ENCODE measurements at regions not wholly inside any gene's neighbourhood (a gene's known extent, or its start where the extent isn't known, plus 50 kb on each side); places are given as distances from the start of the nearest gene placed in this dataset.

DNA sequence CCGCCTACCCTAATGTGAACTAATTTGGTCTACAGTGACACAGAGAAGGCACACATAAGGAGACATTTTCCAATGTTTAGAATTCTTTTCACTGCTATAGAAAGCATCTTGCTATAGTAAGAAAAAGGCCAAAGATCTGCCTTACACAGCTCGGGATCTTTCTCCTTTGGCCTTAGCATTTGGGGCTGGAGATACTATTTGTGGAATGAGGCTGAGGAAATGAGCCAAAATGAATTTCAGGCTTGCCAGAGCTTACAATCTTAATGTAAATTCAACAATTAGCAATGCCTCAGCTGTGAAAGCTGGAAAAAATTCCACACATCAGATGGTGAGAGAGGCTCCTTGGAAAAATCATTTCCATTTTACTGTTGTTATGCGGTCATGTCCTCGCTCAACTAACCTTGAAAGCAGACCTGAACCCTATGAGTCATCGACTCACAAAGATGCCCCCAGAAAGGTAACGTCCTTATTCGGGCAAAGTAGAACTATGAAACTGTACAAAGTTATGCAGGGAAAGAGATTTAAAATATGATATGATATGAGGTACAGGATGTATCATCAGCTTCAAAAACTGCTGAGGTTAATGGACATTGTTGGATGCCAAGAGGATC, 324.5 kb upstream of the NBEA start:
- no peak overlapping the region for H3K27ac ChIP-seq (ENCODE audit: low read length)
- H3K9me3 ChIP-seq (ENCODE audit: control insufficient read depth in 1 of 2, low read length in 2 of 2): no peaks in the 10 kb centered on the region
- no peaks in the 10 kb centered on the region for H3K4me1 ChIP-seq (ENCODE audit: control insufficient read depth in 1 of 2, insufficient read depth in 2 of 2, low read length in 2 of 2)
- H3K27me3 ChIP-seq (ENCODE audit: low read depth, low read length): no peaks in the 10 kb centered on the region
- H3K36me3 ChIP-seq (ENCODE audit: control insufficient read depth in 1 of 2, insufficient read depth in 2 of 2, low read length in 2 of 2): no peaks in the 10 kb centered on the region
- H3K4me3 ChIP-seq (ENCODE audit: low read depth in 1 of 2, low read length in 2 of 2): no peak overlapping the region

DNA sequence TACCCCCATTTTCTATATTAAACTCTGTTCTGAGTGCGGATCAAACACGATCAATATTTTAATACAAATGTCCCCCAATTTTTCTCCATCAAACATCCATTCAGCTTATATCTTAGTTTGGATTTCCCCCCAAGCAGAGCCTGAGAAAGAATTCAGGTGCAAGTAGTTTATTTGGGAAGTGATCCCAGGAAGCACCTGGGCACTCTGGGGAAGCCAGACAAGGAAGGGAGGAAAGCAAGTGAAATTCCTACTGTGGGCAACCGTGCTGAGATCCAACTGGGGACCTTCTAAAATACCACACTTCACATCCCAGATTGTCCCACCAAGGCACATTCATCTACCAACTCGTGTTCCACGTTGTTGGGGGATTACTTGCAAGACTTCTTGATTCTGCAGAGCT, 323.4 kb upstream of the NBEA start:
- H3K27ac ChIP-seq (ENCODE audit: low read length): no peak overlapping the region
- no peaks in the 10 kb centered on the region for H3K36me3 ChIP-seq (ENCODE audit: control insufficient read depth in 1 of 2, insufficient read depth in 2 of 2, low read length in 2 of 2)
- H3K4me3 ChIP-seq (ENCODE audit: low read depth in 1 of 2, low read length in 2 of 2): no peak overlapping the region
- no peaks in the 10 kb centered on the region for H3K27me3 ChIP-seq (ENCODE audit: low read depth, low read length)
- H3K9me3 ChIP-seq (ENCODE audit: control insufficient read depth in 1 of 2, low read length in 2 of 2): no peaks in the 10 kb centered on the region
- no peaks in the 10 kb centered on the region for H3K4me1 ChIP-seq (ENCODE audit: control insufficient read depth in 1 of 2, insufficient read depth in 2 of 2, low read length in 2 of 2)

DNA sequence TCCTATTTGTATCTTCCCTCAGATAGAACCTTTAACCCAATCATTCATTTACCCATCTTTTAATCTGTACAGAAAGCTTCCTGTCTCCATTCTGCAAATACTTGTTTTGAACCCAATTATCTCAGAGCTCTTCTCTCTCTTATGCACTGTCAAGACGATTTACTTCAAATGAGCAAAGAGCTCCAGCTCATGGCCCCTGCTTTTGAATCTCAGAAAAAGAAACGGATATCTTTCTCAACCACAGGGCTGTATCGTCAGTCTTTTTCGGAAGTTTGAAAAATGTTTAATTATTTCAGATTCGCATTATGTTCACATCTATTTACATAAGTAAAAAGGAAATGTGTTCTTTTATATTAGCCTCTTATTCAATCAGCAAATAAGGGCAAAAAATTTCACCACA, 322.7 kb upstream of the NBEA start:
- H3K4me3 ChIP-seq (ENCODE audit: low read depth in 1 of 2, low read length in 2 of 2): no peak overlapping the region

DNA sequence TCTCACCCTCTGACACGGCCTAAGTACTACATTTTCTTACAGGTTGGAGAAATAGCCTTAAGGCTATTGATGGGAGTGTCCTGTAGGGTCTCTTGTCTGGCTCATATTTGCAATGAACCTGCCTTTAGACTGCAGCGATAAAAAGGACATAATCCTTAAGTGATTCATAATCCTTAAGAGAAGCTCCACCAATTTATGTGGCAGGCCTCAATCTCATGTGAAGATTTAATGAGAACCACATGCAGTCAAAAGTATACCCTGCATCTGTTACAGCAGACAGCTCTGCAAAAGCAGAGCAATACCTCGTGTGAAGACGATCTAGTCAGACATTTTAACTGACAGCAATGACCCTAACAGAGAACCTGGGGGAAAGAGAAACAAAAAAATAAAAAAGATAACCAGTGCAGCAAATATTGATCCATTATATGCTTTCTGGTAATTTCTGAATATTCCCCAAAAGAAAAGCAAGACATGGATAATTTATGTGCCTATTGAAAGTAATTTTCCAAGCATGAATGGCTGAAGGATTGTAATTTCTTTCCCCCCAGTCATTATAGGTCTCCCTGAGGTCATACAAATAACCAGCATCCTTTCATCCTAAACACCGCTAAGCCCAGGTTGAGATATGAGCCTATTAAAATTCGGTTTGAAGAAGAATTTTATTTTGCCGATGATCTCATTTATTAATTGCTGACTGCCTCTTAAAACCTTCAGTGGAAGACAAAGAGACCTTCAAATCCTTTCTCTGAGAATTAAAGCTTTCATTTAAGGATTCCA, 321.8 kb upstream of the NBEA start:
- Histone ChIP-seq H3K27me3 (ENCODE audit: low read depth, low read length) (no peaks in the 10 kb centered on the region), H3K36me3 (ENCODE audit: control insufficient read depth in 1 of 2, insufficient read depth in 2 of 2, low read length in 2 of 2) (no peaks in the 10 kb centered on the region), H3K27ac (ENCODE audit: low read length) (no peak overlapping the region)

More for the DNA sequence above, 322.7 kb upstream of the NBEA start:
- H3K27ac ChIP-seq (ENCODE audit: low read length): no peak overlapping the region
- H3K9me3 ChIP-seq (ENCODE audit: control insufficient read depth in 1 of 2, low read length in 2 of 2): no peaks in the 10 kb centered on the region
- H3K4me1 ChIP-seq (ENCODE audit: control insufficient read depth in 1 of 2, insufficient read depth in 2 of 2, low read length in 2 of 2): no peaks in the 10 kb centered on the region
- H3K36me3 ChIP-seq (ENCODE audit: control insufficient read depth in 1 of 2, insufficient read depth in 2 of 2, low read length in 2 of 2): no peaks in the 10 kb centered on the region
- H3K27me3 ChIP-seq (ENCODE audit: low read depth, low read length): no peaks in the 10 kb centered on the region

DNA sequence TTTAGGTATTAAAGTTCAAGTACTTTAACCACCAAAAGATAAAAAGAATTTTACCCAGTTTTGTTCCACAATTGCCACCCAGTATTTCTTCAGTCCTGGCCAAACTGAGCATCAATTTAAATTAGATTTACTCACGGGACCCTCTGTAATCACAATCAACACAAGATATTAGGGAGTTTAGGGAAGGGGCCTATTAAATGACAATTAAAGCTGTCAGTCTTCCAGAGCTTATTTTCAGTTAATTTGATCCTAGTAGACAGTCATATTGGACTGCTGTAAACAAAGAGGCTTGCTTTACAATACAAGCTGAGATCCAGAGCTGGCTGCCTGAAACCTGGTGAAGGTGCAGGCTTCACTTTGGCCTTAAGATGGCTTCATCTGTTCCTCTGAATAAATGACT, 321.2 kb upstream of the NBEA start:
- H3K4me3 ChIP-seq (ENCODE audit: low read depth in 1 of 2, low read length in 2 of 2): no peak overlapping the region
- no peaks in the 10 kb centered on the region for H3K36me3 ChIP-seq (ENCODE audit: control insufficient read depth in 1 of 2, insufficient read depth in 2 of 2, low read length in 2 of 2)
- no peaks in the 10 kb centered on the region for H3K27me3 ChIP-seq (ENCODE audit: low read depth, low read length)
- H3K27ac ChIP-seq (ENCODE audit: low read length): no peak overlapping the region
- no peaks in the 10 kb centered on the region for H3K9me3 ChIP-seq (ENCODE audit: control insufficient read depth in 1 of 2, low read length in 2 of 2)
- H3K4me1 ChIP-seq (ENCODE audit: control insufficient read depth in 1 of 2, insufficient read depth in 2 of 2, low read length in 2 of 2): no peaks in the 10 kb centered on the region

More for the DNA sequence above, 321.8 kb upstream of the NBEA start:
- Histone ChIP-seq H3K4me1 (ENCODE audit: control insufficient read depth in 1 of 2, insufficient read depth in 2 of 2, low read length in 2 of 2) (no peaks in the 10 kb centered on the region), H3K4me3 (ENCODE audit: low read depth in 1 of 2, low read length in 2 of 2) (no peak overlapping the region), H3K9me3 (ENCODE audit: control insufficient read depth in 1 of 2, low read length in 2 of 2) (no peaks in the 10 kb centered on the region)

DNA sequence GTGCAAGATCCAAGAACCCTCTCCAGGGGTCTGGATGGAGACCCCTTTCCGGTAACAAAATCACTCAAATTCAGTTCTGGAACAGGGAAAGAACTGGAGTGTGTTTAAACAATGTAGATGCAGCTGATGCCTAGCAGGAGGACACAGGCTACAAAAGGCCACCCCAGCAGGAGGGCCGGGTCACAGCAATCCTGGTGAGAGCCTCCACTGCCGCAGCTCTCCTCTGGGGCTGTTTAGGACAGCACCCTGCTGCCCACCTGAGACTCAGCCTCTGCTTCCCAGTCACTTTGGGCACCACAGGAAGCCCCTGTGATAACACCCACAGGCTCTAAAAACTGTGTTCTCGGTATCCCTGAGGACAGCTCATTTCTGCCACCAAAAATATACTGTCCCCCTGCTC, 318.7 kb upstream of the NBEA start:
- no peaks in the 10 kb centered on the region for H3K27me3 ChIP-seq (ENCODE audit: low read depth, low read length)
- H3K36me3 ChIP-seq (ENCODE audit: control insufficient read depth in 1 of 2, insufficient read depth in 2 of 2, low read length in 2 of 2): no peaks in the 10 kb centered on the region
- no peak overlapping the region for H3K27ac ChIP-seq (ENCODE audit: low read length)
- no peaks in the 10 kb centered on the region for H3K4me1 ChIP-seq (ENCODE audit: control insufficient read depth in 1 of 2, insufficient read depth in 2 of 2, low read length in 2 of 2)
- no peaks in the 10 kb centered on the region for H3K9me3 ChIP-seq (ENCODE audit: control insufficient read depth in 1 of 2, low read length in 2 of 2)
- H3K4me3 ChIP-seq (ENCODE audit: low read depth in 1 of 2, low read length in 2 of 2): no peak overlapping the region

DNA sequence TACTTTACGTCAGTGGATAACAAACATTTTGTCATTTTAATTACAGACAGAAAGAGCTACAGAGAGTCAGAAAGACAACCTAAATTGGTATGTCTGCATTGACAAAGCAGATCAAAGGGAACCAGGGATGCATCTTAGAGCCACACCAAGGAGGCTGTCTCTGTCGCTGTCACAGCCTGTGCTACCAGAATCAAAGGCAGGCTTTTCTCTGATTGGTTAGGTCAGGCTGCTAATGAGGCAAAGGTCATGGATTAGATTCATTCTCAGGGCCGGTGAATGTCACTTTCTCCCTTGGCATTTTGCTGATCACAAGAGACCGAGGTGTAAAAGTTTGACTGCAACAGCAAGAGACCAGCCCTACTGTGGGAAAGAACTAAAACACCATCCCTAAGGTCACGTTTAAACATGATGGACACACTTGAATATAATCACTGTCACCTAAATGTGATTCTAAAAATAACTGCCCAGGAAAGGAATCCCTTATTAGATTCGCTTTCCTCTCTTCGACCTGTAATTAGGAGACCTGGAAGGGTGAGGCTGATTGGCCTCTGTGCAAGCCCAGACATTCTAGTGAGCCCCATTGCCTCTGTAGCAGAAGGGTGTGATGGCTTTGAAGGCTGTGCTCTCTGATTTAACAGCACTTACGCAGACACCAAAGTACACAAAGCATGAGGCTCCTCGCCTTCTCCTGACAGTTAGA, 314.4 kb upstream of the NBEA start:
- Histone ChIP-seq H3K4me1 (ENCODE audit: control insufficient read depth in 1 of 2, insufficient read depth in 2 of 2, low read length in 2 of 2) (no peaks in the 10 kb centered on the region), H3K36me3 (ENCODE audit: control insufficient read depth in 1 of 2, insufficient read depth in 2 of 2, low read length in 2 of 2) (no peaks in the 10 kb centered on the region), H3K9me3 (ENCODE audit: control insufficient read depth in 1 of 2, low read length in 2 of 2) (no peaks in the 10 kb centered on the region), H3K27me3 (ENCODE audit: low read depth, low read length) (no peaks in the 10 kb centered on the region), H3K4me3 (ENCODE audit: low read depth in 1 of 2, low read length in 2 of 2) (no peak overlapping the region), H3K27ac (ENCODE audit: low read length) (no peak overlapping the region)

DNA sequence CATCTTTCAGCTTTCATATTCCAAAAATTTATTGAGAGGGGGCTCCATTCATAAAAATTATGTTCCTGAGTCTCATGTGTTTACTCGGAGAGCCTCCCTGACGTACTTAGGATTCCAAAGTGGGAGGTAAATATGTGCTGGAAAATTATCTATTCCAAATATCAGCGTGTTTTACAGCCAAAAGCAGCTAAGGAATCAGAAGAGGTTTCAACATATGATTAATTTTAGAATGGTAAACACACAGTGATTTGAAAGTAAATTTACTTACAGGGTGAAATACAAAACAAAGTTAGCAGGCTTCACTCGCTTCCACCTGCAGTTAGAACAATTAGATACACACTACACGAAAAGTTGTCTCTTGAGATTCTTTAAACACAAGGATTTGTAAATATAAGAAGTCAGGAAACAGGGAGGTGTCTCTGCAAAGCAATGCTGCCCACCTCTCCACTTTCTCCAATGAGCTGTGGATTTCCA, 313.8 kb upstream of the NBEA start:
- H3K4me3 ChIP-seq (ENCODE audit: low read depth in 1 of 2, low read length in 2 of 2): no peak overlapping the region
- H3K27me3 ChIP-seq (ENCODE audit: low read depth, low read length): no peaks in the 10 kb centered on the region
- H3K4me1 ChIP-seq (ENCODE audit: control insufficient read depth in 1 of 2, insufficient read depth in 2 of 2, low read length in 2 of 2): no peaks in the 10 kb centered on the region
- H3K27ac ChIP-seq (ENCODE audit: low read length): no peak overlapping the region
- no peaks in the 10 kb centered on the region for H3K9me3 ChIP-seq (ENCODE audit: control insufficient read depth in 1 of 2, low read length in 2 of 2)
- no peaks in the 10 kb centered on the region for H3K36me3 ChIP-seq (ENCODE audit: control insufficient read depth in 1 of 2, insufficient read depth in 2 of 2, low read length in 2 of 2)

DNA sequence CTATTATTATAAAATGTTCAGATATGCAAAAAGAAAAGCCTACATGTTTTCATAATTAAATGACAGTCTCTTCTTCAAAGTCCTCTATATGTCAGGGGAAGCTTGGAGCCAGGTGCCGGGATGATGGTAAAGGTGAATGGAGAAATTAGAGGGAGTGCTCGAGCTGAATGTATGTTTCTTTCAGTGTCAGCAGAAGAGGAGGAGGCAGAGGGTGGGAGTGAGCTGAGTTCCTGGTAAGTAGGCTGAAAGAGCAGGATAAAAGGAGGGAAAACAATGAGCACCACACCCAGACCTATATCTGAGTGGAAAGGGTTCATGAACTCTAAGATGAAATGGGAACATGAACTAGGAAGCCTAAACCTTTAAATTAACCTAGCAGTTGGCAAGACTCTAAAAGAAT, 307.6 kb upstream of the NBEA start:
- no peak overlapping the region for H3K4me3 ChIP-seq (ENCODE audit: low read depth in 1 of 2, low read length in 2 of 2)
- H3K4me1 ChIP-seq (ENCODE audit: control insufficient read depth in 1 of 2, insufficient read depth in 2 of 2, low read length in 2 of 2): no peaks in the 10 kb centered on the region
- no peaks in the 10 kb centered on the region for H3K36me3 ChIP-seq (ENCODE audit: control insufficient read depth in 1 of 2, insufficient read depth in 2 of 2, low read length in 2 of 2)
- no peak overlapping the region for H3K27ac ChIP-seq (ENCODE audit: low read length)
- H3K27me3 ChIP-seq (ENCODE audit: low read depth, low read length): no peaks in the 10 kb centered on the region
- no peaks in the 10 kb centered on the region for H3K9me3 ChIP-seq (ENCODE audit: control insufficient read depth in 1 of 2, low read length in 2 of 2)

DNA sequence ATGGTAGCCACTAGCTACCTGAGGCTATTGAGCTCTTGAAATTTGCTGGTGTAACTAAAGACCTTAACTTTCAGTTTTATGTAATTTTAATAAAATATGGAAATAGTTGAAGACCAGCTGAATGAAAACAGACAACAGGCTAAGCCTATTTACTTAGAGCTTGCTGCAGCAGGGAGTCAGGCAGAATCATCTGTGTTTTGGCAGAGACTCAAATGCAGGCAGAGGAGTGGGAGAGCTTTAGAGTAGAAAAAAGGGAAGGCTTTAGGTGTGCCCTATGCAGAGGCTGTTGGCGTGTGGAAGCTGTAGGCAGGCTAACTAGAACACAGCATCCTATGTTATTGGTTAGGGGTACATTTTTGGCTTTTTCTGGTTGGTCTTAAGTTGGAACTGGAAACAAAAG, 304.9 kb upstream of the NBEA start:
- Histone ChIP-seq H3K4me1 (ENCODE audit: control insufficient read depth in 1 of 2, insufficient read depth in 2 of 2, low read length in 2 of 2) (no peaks in the 10 kb centered on the region), H3K27ac (ENCODE audit: low read length) (no peak overlapping the region), H3K36me3 (ENCODE audit: control insufficient read depth in 1 of 2, insufficient read depth in 2 of 2, low read length in 2 of 2) (no peaks in the 10 kb centered on the region), H3K27me3 (ENCODE audit: low read depth, low read length) (no peaks in the 10 kb centered on the region), H3K9me3 (ENCODE audit: control insufficient read depth in 1 of 2, low read length in 2 of 2) (no peaks in the 10 kb centered on the region), H3K4me3 (ENCODE audit: low read depth in 1 of 2, low read length in 2 of 2) (no peak overlapping the region)

DNA sequence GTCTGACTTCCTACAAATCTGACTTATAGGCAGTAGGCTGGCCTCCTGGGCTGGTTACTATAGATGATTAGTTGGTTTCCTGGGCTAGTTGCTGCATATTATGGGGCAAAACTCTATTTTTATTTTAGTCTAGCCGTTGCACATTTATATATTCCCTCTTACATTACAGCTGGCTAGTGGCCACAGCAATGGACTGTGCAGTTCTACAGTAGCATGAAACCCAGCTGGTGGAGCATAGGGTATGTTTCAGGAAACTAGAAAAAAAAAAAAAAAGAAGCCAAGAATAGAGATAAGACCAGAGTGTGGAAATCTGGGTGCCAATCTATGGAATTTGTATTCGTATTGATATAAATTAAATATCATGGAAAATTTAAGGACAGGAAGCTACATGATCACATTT, 304.4 kb upstream of the NBEA start:
- H3K27me3 ChIP-seq (ENCODE audit: low read depth, low read length): no peaks in the 10 kb centered on the region
- no peaks in the 10 kb centered on the region for H3K36me3 ChIP-seq (ENCODE audit: control insufficient read depth in 1 of 2, insufficient read depth in 2 of 2, low read length in 2 of 2)
- no peak overlapping the region for H3K27ac ChIP-seq (ENCODE audit: low read length)
- H3K9me3 ChIP-seq (ENCODE audit: control insufficient read depth in 1 of 2, low read length in 2 of 2): no peaks in the 10 kb centered on the region
- no peak overlapping the region for H3K4me3 ChIP-seq (ENCODE audit: low read depth in 1 of 2, low read length in 2 of 2)
- no peaks in the 10 kb centered on the region for H3K4me1 ChIP-seq (ENCODE audit: control insufficient read depth in 1 of 2, insufficient read depth in 2 of 2, low read length in 2 of 2)
